Cerebellar nuclear complex (tissue), 1 donor: ENCODE measurements at regions not wholly inside any gene's neighbourhood (a gene's known extent, or its start where the extent isn't known, plus 50 kb on each side); places are given as distances from the start of the nearest gene placed in this dataset.
"Not testable (repeated sequence)": the region's sequence is repeated elsewhere in the genome, so short reads cannot be mapped to it uniquely, and the experiment has no call there.

Experiments used
- DNase-seq, 2 experiments: peaks; one replicate each; lab custom pipeline; 2025; lab: John Stamatoyannopoulos, UW

GRCh38 chr16:88148078-88148477, 196.8 kb downstream of the BANP start:
- not testable (repeated sequence) for DNase-seq

- not testable (repeated sequence) for DNase-seq
These were observed 197.4 kb downstream of the BANP start for GRCh38 chr16:88148682-88149081.

- not testable (repeated sequence) for DNase-seq
These were observed 197.9 kb downstream of the BANP start for GRCh38 chr16:88149158-88149603.

GRCh38 chr16:88149663-88150062, 198.4 kb downstream of the BANP start:
- DNase-seq: not testable (repeated sequence)

- not testable (repeated sequence) for DNase-seq
These were observed 199.4 kb downstream of the BANP start for GRCh38 chr16:88150456-88151128.

GRCh38 chr16:88151129-88151499, 199.9 kb downstream of the BANP start:
- not testable (repeated sequence) for DNase-seq

- not testable (repeated sequence) for DNase-seq
These were observed 200.9 kb downstream of the BANP start for GRCh38 chr16:88151859-88152843.

- DNase-seq: not testable (repeated sequence)
These were observed 201.6 kb downstream of the BANP start for GRCh38 chr16:88152879-88153278.

- DNase-seq: not testable (repeated sequence)
These were observed 202.3 kb downstream of the BANP start for GRCh38 chr16:88153516-88153915.

- DNase-seq: not testable (repeated sequence)
These were observed 203.7 kb downstream of the BANP start for GRCh38 chr16:88154886-88155285.

- DNase-seq: not testable (repeated sequence)
These were observed 204.4 kb downstream of the BANP start for GRCh38 chr16:88155681-88156080.

GRCh38 chr16:88156640-88157283, 205.5 kb downstream of the BANP start:
- DNase-seq: not testable (repeated sequence)

- not testable (repeated sequence) for DNase-seq
These were observed 206.5 kb downstream of the BANP start for GRCh38 chr16:88157686-88158085.

GRCh38 chr16:88158256-88159045, 207.2 kb downstream of the BANP start:
- not testable (repeated sequence) for DNase-seq

- DNase-seq: not testable (repeated sequence)
These were observed 208.0 kb downstream of the BANP start for GRCh38 chr16:88159046-88159896.

- DNase-seq: not testable (repeated sequence)
These were observed 208.7 kb downstream of the BANP start for GRCh38 chr16:88159897-88160335.

GRCh38 chr16:88161191-88161590, 210.0 kb downstream of the BANP start:
- not testable (repeated sequence) for DNase-seq

- DNase-seq: not testable (repeated sequence)
These were observed 210.5 kb downstream of the BANP start for GRCh38 chr16:88161623-88162275.

GRCh38 chr16:88162778-88163177, 211.5 kb downstream of the BANP start:
- DNase-seq: not testable (repeated sequence)
